ENCODE measurements at regions not wholly inside any gene's neighbourhood (a gene's known extent, or its start where the extent isn't known, plus 50 kb on each side); places are given as distances from the start of the nearest gene placed in this dataset.

GRCh38 chrX:128106630-128107029, 54.4 kb upstream of the ACTRT1 start:
- no peak for TF ChIP-seq POLR2A (IDR thresholded peaks at IDR 0.05; ENCODE audit: low read length)
- TF ChIP-seq GATA1 (IDR thresholded peaks at IDR 0.05; ENCODE audit: low read depth, low read length) = no peak
